ENCODE measurements at regions not wholly inside any gene's neighbourhood (a gene's known extent, or its start where the extent isn't known, plus 50 kb on each side); places are given as distances from the start of the nearest gene placed in this dataset.

DNA sequence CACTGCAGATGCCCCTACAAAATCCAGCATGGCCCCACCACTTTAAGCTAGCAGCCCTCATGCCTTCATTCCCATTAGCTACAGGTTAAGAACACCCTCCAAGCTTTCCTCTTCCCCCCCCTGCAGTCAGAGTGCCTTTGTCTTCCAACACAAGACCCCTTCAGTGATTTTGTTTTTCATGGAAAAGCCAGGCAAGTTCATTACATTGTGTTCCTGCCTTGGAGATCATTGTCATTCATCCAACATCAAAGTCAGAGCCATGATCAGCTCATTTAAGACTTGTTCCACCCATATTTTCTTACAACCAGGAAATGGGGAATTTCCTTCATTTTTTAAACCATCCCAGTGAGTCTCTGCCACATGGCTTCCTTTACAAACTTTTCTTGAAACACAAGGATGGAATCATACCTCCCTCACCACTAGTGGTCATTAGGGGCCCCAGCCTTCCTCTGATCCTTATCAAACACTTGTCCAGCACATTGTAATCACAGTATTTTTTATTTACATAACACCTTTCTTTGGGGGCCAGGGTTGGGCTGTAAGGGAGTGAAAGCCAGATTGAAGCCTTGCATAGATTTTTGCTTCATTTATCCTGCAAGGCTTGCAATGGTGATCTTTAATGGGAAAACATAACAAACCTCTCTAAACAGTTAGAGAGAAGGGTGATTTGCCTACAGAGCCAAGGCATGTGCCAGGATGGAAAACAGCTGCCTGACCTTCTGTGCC, 765.3 kb downstream of the MED13L start:
- DNase-seq (ENCODE audit: low read depth, low spot score) (no peak), ATAC-seq (no peak)
- H4K20me1 ChIP-seq (ENCODE audit: insufficient read depth) = no peaks in the 10 kb centered on the region
- H3K4me2 ChIP-seq (ENCODE audit: low read length) = no peak overlapping the region
- H3K79me2 ChIP-seq (ENCODE audit: insufficient read depth, low read length) = no peaks in the 10 kb centered on the region
- no peaks in the 10 kb centered on the region for H3K9me2 ChIP-seq (ENCODE audit: insufficient read depth)
- no peak overlapping the region for H3K9ac ChIP-seq (ENCODE audit: low read length)
- H3K27me3 ChIP-seq (ENCODE audit: insufficient read depth, low read length) = peaks cover 5% of the 10 kb centered on the region; the same call in 1 of the 2 replicates
- H3K4me3 ChIP-seq (replicated peaks in 1 of 2; ENCODE audit: low read depth in 1 of 2, low read length in 2 of 2) = no peak overlapping the region
- H2AFZ ChIP-seq (ENCODE audit: low read depth, low read length, poor library complexity, severe bottlenecking) = no peak overlapping the region
- H3K36me3 ChIP-seq (ENCODE audit: control insufficient read depth in 1 of 2, insufficient read depth in 2 of 2, low read length in 2 of 2) = no peaks in the 10 kb centered on the region
- ChIA-PET RAD21 (ENCODE audit: low non-redundant PET in 1 of 2, low total read pairs in 2 of 2, uncharacterized antibody in 2 of 2, unreplicated experiment in 2 of 2) (no interaction called here), CTCF (no interaction called here), POLR2A (no interaction called here)
- intact Hi-C loops (cut with micrococcal nuclease) = no loop called here
- H3K4me1 ChIP-seq (ENCODE audit: control insufficient read depth in 1 of 2, insufficient read depth in 2 of 2, low read length in 2 of 2) = peaks cover 5 to 12% of the 10 kb centered on the region in 2 experiments; a peak in 3 of 4 replicates
- H3K27ac ChIP-seq (ENCODE audit: low read depth, low read length) = no peak overlapping the region
- no peak for TF ChIP-seq RAD21 (IDR thresholded peaks at IDR 0.05; ENCODE audit: low read depth)
- no peak for TF ChIP-seq FOSL1 (IDR thresholded peaks at IDR 0.05; ENCODE audit: low read depth)
- TF ChIP-seq CEBPB (IDR thresholded peaks at IDR 0.05; ENCODE audit: low read depth) = no peak
- TF ChIP-seq ZNF274 (IDR thresholded peaks at IDR 0.05; ENCODE audit: low read depth, low read length) = no peak
- no peak for TF ChIP-seq EGR1 (IDR thresholded peaks at IDR 0.05; ENCODE audit: low read depth)
- TF ChIP-seq EZH2 (IDR thresholded peaks at IDR 0.05) = no peak
- no peak for TF ChIP-seq ELF1 (IDR thresholded peaks at IDR 0.05; ENCODE audit: borderline replicate concordance, low read depth)
- H3K9me3 ChIP-seq (ENCODE audit: control insufficient read depth in 1 of 2, insufficient read depth in 1 of 2, low read depth in 1 of 2, low read length in 2 of 2) = no peaks in the 10 kb centered on the region
- BruUV-seq (replicated peaks) = no TSS peak

DNA sequence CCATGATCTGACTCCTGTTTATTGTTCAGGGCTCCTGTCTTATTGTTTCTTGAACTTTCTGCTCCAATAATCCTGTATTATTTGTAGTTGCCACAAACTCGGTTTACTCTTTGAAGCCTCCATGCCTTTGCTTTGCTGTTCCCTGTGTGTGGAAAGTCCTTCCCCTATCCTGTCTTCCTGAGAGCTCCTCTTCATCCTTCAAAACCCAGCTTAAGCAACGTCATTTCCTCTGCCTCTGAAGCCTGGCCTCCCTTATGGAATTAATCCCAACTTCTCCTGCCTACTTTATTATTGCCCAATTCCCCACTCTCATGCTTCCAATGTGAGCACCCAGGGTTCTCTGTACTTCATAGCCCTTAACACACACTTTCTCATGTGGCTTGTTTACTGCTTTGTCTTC, 766.2 kb downstream of the MED13L start:
- intact Hi-C loops (cut with micrococcal nuclease) = no loop called here
- RAD21 ChIA-PET (ENCODE audit: low non-redundant PET in 1 of 2, low total read pairs in 2 of 2, uncharacterized antibody in 2 of 2, unreplicated experiment in 2 of 2) = no interaction called here
- H2AFZ ChIP-seq (ENCODE audit: low read depth, low read length, poor library complexity, severe bottlenecking) = no peak overlapping the region
- TF ChIP-seq CEBPB (IDR thresholded peaks at IDR 0.05; ENCODE audit: low read depth) (no peak), SP1 (IDR thresholded peaks at IDR 0.05; ENCODE audit: low read depth) (no peak), EZH2phosphoT487 (IDR thresholded peaks at IDR 0.05; ENCODE audit: borderline replicate concordance) (no peak), SIN3A (IDR thresholded peaks at IDR 0.05; ENCODE audit: low read depth) (no peak), JUND (IDR thresholded peaks at IDR 0.05) (no peak), ZFX (IDR thresholded peaks at IDR 0.05) (no peak), ELF1 (IDR thresholded peaks at IDR 0.05; ENCODE audit: borderline replicate concordance, low read depth) (no peak), POLR2A (IDR thresholded peaks at IDR 0.05; ENCODE audit: borderline replicate concordance, extremely low read depth, insufficient read depth, insufficient read length) (no peak), ZNF274 (IDR thresholded peaks at IDR 0.05; ENCODE audit: low read depth, low read length) (no peak), RAD21 (IDR thresholded peaks at IDR 0.05; ENCODE audit: low read depth) (no peak), YY1 (IDR thresholded peaks at IDR 0.05; ENCODE audit: extremely low read depth, insufficient replicate concordance, low read depth, low read length) (no peak), SRF (IDR thresholded peaks at IDR 0.05; ENCODE audit: low read depth) (no peak), POLR2AphosphoS5 (IDR thresholded peaks at IDR 0.05; ENCODE audit: low read depth, low read length) (no peak), FOSL1 (IDR thresholded peaks at IDR 0.05; ENCODE audit: low read depth) (no peak), EZH2 (IDR thresholded peaks at IDR 0.05) (no peak)
- TF ChIP-seq, protein P1, sequence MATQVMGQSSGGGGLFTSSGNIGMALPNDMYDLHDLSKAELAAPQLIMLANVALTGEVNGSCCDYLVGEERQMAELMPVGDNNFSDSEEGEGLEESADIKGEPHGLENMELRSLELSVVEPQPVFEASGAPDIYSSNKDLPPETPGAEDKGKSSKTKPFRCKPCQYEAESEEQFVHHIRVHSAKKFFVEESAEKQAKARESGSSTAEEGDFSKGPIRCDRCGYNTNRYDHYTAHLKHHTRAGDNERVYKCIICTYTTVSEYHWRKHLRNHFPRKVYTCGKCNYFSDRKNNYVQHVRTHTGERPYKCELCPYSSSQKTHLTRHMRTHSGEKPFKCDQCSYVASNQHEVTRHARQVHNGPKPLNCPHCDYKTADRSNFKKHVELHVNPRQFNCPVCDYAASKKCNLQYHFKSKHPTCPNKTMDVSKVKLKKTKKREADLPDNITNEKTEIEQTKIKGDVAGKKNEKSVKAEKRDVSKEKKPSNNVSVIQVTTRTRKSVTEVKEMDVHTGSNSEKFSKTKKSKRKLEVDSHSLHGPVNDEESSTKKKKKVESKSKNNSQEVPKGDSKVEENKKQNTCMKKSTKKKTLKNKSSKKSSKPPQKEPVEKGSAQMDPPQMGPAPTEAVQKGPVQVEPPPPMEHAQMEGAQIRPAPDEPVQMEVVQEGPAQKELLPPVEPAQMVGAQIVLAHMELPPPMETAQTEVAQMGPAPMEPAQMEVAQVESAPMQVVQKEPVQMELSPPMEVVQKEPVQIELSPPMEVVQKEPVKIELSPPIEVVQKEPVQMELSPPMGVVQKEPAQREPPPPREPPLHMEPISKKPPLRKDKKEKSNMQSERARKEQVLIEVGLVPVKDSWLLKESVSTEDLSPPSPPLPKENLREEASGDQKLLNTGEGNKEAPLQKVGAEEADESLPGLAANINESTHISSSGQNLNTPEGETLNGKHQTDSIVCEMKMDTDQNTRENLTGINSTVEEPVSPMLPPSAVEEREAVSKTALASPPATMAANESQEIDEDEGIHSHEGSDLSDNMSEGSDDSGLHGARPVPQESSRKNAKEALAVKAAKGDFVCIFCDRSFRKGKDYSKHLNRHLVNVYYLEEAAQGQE (IDR thresholded peaks at IDR 0.05; ENCODE audit: low read depth) = no peak

More for the DNA sequence above, 766.2 kb downstream of the MED13L start:
- Histone ChIP-seq H3K4me2 (ENCODE audit: low read length) (no peak overlapping the region), H3K27me3 (ENCODE audit: insufficient read depth, low read length) (peaks cover 5% of the 10 kb centered on the region; the same call in 1 of the 2 replicates), H3K9ac (ENCODE audit: low read length) (no peak overlapping the region), H3K4me3 (replicated peaks in 1 of 2; ENCODE audit: low read depth in 1 of 2, low read length in 2 of 2) (no peak overlapping the region), H3K4me1 (ENCODE audit: control insufficient read depth in 1 of 2, insufficient read depth in 2 of 2, low read length in 2 of 2) (peaks cover 11 to 19% of the 10 kb centered on the region in 2 experiments; a peak in 3 of 4 replicates), H3K9me3 (ENCODE audit: control insufficient read depth in 1 of 2, insufficient read depth in 1 of 2, low read depth in 1 of 2, low read length in 2 of 2) (no peaks in the 10 kb centered on the region), H3K27ac (ENCODE audit: low read depth, low read length) (no peak overlapping the region), H4K20me1 (ENCODE audit: insufficient read depth) (no peaks in the 10 kb centered on the region), H3K9me2 (ENCODE audit: insufficient read depth) (no peaks in the 10 kb centered on the region), H3K36me3 (ENCODE audit: control insufficient read depth in 1 of 2, insufficient read depth in 2 of 2, low read length in 2 of 2) (no peaks in the 10 kb centered on the region), H3K79me2 (ENCODE audit: insufficient read depth, low read length) (no peaks in the 10 kb centered on the region)
- ChIA-PET POLR2A (no interaction called here), CTCF (no interaction called here)
- DNase-seq (ENCODE audit: low read depth, low spot score) (no peak), ATAC-seq (no peak)
- no TSS peak for BruUV-seq (replicated peaks)

All from HCT116 (cell line).